ENCODE measurements at regions not wholly inside any gene's neighbourhood (a gene's known extent, or its start where the extent isn't known, plus 50 kb on each side); places are given as distances from the start of the nearest gene placed in this dataset.

DNA sequence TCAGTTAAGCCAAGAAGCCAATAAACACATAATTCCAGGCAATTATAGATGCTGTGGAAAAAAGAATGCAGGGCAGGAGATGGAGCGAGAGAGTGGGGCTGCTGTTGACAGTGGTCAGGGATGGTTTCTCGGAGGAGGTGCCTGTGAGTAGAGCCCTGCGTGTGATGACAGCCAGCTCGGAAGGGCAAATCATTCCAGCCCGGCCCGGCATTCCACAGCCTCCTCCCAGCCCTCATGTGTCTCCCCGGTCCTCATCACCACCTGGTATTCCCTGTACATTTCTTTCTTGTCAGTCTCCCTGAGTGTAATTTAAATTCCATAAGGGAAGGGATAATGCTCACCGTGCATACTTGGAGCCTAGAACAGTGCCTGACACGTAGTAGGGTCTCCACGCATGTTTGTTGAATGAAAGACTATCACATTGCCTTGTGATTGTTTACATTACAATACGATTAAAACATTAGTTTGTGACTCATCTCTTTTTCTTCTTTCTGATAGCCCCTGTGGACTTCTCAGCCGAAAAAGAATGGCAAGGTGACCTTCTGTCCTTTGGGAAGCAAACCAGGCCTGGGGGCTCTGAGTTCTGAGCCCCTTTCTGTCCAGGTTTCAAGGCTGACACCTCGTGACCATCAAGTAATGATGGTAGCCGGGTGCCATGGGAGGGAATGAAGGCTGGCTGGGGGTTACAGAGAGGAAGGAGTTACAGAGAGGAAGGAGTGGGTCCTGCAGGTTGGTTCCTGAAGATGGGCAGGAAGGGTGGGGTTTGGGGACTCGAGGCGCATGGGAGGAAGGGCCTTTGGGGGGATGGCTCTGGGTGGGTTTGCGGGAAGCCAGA is 379.5 kb upstream of the SULF2 start:
- no peaks in the 10 kb centered on the region for H3K36me3 Mint-ChIP-seq (ENCODE audit: low read depth)
- H3K27ac Mint-ChIP-seq, result no peak overlapping the region
- H3K4me1 Mint-ChIP-seq, result peaks cover 5% of the 10 kb centered on the region
- ATAC-seq (replicated peaks), result no peak
- H3K27me3 Mint-ChIP-seq, result peaks cover 16% of the 10 kb centered on the region
- H3K4me3 Mint-ChIP-seq, result no peak overlapping the region
- H3K9me3 Mint-ChIP-seq, result no peaks in the 10 kb centered on the region

DNA sequence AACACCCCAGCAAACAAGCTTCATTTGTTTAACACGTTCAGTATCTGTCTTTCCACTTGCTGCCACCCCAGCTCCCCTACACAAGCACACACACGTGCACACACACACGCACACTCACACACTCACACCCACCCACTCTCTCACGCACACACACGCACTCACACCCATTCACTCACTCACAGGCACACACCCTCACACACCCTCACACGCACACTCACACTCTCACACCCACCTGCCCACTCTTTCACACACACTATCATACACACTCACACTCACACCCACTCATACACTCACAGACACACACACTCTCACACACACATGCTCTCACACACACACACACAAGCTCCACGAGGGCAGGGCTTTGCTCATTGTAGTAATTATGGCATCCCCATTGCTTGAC is 378.8 kb upstream of the SULF2 start:
- Mint-ChIP-seq H3K27me3 (peaks cover 22% of the 10 kb centered on the region), H3K36me3 (ENCODE audit: low read depth) (no peaks in the 10 kb centered on the region), H3K27ac (no peak overlapping the region), H3K4me3 (no peak overlapping the region), H3K4me1 (peaks cover 5% of the 10 kb centered on the region), H3K9me3 (no peaks in the 10 kb centered on the region)
- no peak for ATAC-seq (replicated peaks)

DNA sequence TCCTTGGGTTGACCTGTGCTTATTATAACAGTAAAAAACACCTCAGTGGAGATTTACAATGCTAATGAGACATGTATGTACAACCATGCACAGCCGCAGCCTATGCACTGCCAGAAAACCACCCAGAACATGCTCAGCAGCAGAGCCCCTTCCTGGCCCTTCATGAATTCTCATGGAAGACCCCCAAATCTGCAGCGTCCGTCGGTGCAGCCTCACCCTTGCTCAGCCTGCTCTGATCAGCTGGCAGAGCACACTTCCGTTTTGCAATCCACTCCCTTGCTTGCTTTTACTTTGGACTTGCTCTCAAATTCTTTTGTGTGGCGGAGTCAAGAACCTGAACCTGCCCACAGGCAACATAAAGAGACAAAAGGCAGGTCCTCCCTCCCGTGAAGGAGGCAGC is 378.2 kb upstream of the SULF2 start:
- no peak overlapping the region for H3K4me3 Mint-ChIP-seq
- peaks cover 22% of the 10 kb centered on the region for H3K27me3 Mint-ChIP-seq
- no peaks in the 10 kb centered on the region for H3K9me3 Mint-ChIP-seq
- H3K4me1 Mint-ChIP-seq, result peaks cover 5% of the 10 kb centered on the region
- H3K27ac Mint-ChIP-seq, result no peak overlapping the region
- H3K36me3 Mint-ChIP-seq (ENCODE audit: low read depth), result no peaks in the 10 kb centered on the region
- no peak for ATAC-seq (replicated peaks)

DNA sequence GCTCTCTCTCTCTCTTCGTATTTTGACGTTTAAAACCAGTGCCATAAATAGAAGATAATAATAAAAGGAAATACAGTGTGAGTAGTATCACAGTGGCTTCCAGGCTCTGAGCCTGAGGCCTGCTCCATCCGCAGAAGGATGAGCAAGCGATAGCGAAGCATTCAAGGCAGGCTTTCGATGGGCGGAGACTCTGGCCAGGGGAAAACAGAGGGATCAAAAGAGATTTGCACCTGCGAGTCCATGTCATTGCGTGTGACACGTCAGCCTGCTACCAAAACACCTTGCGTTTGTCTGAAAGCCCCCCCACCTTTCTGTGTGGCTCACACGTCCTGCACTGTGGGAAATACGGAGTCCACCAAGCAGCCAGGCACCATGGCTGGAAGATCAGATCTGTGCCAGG is 377.3 kb upstream of the SULF2 start:
- Mint-ChIP-seq H3K4me3 (no peak overlapping the region), H3K36me3 (ENCODE audit: low read depth) (no peaks in the 10 kb centered on the region), H3K4me1 (peaks cover 5% of the 10 kb centered on the region), H3K9me3 (no peaks in the 10 kb centered on the region), H3K27me3 (peaks cover 25% of the 10 kb centered on the region), H3K27ac (no peak overlapping the region)
- ATAC-seq (replicated peaks), result no peak

DNA sequence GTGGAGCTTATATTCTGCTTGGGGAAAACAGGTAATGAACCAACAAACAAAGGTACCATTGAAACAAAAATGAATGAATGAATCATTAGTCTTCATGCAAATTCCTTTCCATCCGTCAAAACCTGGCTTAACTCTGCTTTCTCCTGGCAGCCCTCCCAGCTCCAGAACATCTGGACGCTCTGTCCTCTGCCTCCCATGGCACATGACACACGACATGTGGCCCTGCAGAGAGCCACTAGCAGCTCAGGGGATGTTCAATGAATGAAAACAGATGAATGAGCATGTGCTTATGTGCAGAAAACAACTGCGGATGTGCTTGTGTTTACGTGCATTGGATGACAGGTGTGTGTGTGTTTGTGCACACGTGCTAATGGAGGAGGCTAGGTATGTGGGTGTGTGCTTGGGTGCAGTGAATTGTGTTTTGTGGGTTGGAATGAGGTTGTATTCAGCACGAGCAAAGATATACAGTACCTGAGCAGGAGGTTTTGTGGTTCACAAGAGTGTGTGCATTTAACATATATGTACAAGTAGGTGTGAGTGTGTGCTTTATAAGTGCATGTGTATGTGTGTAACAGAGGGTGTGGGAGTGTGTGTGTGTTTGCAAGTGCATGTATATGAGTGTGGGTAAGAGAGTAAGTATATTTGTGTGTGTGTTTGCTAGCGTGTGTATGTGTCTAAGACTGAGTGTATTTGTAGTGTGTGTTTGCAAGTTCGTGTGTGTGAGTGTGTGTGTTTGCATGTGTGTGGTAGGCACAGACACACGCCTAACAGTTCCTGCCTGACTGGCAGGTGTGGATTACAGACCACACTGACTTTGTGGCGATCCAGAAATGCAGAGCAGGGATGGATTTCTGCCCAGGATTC is 374.1 kb upstream of the SULF2 start:
- peaks cover 9% of the 10 kb centered on the region for H3K4me1 Mint-ChIP-seq
- H3K27ac Mint-ChIP-seq, result no peak overlapping the region
- H3K4me3 Mint-ChIP-seq, result no peak overlapping the region
- H3K9me3 Mint-ChIP-seq, result peaks cover 8% of the 10 kb centered on the region
- no peaks in the 10 kb centered on the region for H3K36me3 Mint-ChIP-seq (ENCODE audit: low read depth)
- no peak for ATAC-seq (replicated peaks)
- H3K27me3 Mint-ChIP-seq, result peaks cover 28% of the 10 kb centered on the region

DNA sequence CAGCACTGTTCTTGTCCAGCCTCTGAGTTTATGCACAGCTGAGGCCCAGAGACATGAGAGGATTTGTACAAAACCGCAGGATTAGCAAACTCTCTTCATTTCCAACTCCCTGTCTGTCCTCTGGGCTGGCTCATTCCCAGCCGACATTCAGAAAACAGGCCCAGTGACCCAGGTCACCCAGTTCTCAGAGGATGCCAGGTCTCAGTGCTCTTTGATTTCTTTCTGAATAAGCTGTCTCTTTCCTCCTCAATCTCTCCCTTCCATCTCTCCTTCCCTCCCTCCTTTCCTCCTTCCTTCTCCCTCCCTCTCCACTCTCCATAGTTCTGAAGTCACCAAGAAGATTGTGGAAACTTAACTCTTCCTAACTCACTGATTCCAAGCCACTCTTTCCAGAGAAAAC is 372.7 kb upstream of the SULF2 start:
- no peaks in the 10 kb centered on the region for H3K36me3 Mint-ChIP-seq (ENCODE audit: low read depth)
- H3K4me1 Mint-ChIP-seq, result peaks cover 5% of the 10 kb centered on the region
- no peak overlapping the region for H3K27ac Mint-ChIP-seq
- no peak for ATAC-seq (replicated peaks)
- no peak overlapping the region for H3K4me3 Mint-ChIP-seq
- H3K9me3 Mint-ChIP-seq, result peaks cover 8% of the 10 kb centered on the region
- H3K27me3 Mint-ChIP-seq, result peaks cover 33% of the 10 kb centered on the region

DNA sequence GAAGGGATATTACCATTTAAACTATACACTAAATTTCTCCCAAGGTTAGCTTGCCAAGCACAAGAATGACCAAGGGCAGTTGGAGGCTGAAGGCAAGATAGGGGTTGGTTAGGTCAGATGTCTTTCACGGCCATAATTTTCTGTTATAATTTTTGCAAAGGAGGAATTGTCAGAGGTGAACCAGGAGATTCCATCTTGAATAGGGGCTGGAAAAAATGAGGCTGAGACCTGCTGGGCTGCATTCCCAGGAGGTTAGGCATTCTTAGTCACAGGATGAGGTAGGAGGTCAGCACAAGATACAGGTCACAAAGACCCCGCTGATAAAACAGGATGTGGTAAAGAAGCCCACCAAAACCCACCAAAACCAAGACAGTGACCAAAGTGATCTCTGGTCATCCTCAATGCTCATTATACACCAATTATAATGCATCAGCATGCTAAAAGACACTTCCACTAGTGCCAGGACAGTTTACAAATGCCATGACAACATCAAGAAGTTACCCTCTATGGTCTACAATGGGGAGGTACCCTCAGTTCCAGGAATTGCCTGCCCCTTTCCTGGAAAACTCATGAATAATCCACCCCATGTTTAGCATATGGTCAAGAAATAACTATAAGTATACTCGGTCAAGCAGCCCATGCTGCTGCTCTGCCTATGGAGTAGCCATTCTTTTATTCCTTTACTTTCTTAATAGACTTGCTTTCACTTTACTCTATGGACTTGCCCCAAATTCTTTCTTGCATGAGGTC is 371.8 kb upstream of the SULF2 start:
- Mint-ChIP-seq H3K27me3 (peaks cover 36% of the 10 kb centered on the region), H3K4me3 (no peak overlapping the region), H3K4me1 (peaks cover 5% of the 10 kb centered on the region), H3K9me3 (peaks cover 8% of the 10 kb centered on the region), H3K27ac (no peak overlapping the region), H3K36me3 (ENCODE audit: low read depth) (no peaks in the 10 kb centered on the region)
- no peak for ATAC-seq (replicated peaks)

DNA sequence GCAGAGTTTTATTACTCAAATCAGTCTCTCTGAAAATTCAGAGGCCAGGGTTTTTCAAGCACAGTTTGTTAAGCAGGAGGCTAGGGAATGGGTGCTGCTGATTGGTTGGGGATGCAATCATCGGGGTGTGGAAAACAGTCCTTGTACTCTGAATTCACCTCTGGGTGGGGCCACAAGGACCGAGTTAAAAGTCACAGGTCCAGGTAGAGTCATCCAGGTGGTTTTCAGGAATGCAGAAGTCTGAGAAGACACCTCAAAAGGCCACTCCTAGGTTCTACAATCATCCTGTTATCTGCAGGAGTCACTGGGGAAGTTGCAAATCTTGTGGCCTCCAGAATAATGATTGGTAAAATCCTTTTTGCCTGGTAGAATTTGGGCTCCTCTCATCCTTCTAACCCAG is 371.2 kb upstream of the SULF2 start:
- Mint-ChIP-seq H3K4me1 (peaks cover 5% of the 10 kb centered on the region), H3K9me3 (peaks cover 8% of the 10 kb centered on the region)

DNA sequence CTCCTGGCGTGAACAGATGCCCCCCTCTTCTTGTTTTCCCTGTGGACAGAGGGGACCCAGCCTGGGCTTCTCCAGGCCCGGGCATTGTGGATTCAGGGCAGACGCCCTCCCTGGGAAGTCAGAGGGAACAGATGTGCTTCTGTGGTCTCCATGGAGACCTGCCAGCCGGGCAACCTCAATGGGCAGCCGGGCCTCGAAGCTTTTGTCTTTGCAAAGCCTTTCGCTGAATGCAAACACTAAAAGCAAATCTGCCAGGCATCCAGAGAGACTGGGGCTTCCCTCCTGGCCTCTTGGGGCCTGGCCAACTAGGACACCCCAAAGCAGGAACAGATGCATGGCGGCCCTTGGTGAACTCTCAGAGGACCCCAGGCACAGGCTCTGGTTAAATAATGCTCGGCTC is 370.0 kb upstream of the SULF2 start:
- no peak overlapping the region for H3K27ac Mint-ChIP-seq
- peaks cover 5% of the 10 kb centered on the region for H3K4me1 Mint-ChIP-seq
- no peak for ATAC-seq (replicated peaks)
- peaks cover 8% of the 10 kb centered on the region for H3K9me3 Mint-ChIP-seq
- H3K4me3 Mint-ChIP-seq, result no peak overlapping the region
- H3K36me3 Mint-ChIP-seq (ENCODE audit: low read depth), result no peaks in the 10 kb centered on the region
- peaks cover 32% of the 10 kb centered on the region for H3K27me3 Mint-ChIP-seq

More for the DNA sequence above, 371.2 kb upstream of the SULF2 start:
- Mint-ChIP-seq H3K36me3 (ENCODE audit: low read depth) (no peaks in the 10 kb centered on the region), H3K27me3 (peaks cover 36% of the 10 kb centered on the region), H3K4me3 (no peak overlapping the region), H3K27ac (no peak overlapping the region)
- no peak for ATAC-seq (replicated peaks)

DNA sequence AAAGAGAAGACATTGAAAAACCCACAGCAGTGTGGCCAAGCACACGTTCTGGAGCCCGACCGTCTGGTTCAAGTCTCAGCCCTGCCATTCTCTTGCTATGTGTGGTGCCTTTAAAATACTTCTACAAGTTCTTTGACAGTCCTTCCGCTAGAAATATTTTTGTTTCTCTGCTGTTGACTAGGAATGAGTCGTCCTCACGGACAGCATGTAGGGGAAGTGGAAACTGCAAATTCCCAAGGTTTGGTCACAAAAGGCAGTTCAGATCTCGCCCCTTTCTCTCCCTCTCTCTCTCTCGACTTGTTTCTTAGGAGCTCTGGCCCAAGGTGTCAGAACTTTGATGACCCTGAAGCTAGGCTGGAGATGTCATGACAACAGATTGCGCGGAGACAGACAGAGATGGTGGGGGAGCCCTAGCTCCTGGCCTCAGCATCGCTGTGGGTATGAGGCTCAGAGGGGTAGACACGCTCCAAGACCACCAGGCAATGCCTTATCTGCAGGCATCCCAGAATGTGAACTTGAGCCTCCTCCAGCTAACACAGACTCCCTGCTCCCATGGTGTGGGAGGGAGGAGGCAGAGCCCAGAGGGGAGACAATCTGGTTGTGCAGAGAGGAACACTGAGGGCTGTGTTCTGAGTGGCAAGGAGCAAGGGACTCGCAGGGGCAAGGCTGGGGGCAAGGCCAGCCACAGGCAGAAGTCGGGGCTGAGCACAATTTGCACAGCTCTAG is 368.9 kb upstream of the SULF2 start:
- ATAC-seq (replicated peaks), result no peak
- H3K4me3 Mint-ChIP-seq, result no peak overlapping the region
- peaks cover 8% of the 10 kb centered on the region for H3K9me3 Mint-ChIP-seq
- no peaks in the 10 kb centered on the region for H3K36me3 Mint-ChIP-seq (ENCODE audit: low read depth)
- H3K27me3 Mint-ChIP-seq, result peaks cover 26% of the 10 kb centered on the region
- peaks cover 5% of the 10 kb centered on the region for H3K4me1 Mint-ChIP-seq
- H3K27ac Mint-ChIP-seq, result no peak overlapping the region

DNA sequence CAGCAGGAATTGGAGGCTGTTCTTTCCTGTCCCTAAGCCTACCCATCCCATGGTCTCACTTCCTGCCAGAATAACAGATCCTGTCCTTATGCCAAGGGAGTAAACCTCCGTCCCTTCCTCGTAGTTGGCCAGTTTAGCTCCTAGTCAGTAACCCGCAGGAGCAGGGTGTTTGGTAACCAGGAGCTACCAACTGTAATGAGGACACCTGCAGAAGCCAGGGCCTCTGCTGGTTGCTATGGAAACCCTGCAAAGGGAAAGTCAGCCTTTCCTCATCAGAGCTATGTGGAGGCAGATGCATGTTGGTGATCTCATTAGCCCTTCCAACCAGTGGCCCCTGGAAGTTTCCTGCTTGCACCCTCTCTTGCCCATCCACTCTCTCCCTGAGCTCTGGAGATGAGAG is 368.2 kb upstream of the SULF2 start:
- no peaks in the 10 kb centered on the region for H3K36me3 Mint-ChIP-seq (ENCODE audit: low read depth)
- H3K27me3 Mint-ChIP-seq, result peaks cover 26% of the 10 kb centered on the region
- peaks cover 5% of the 10 kb centered on the region for H3K4me1 Mint-ChIP-seq
- H3K4me3 Mint-ChIP-seq, result no peak overlapping the region
- no peak for ATAC-seq (replicated peaks)
- peaks cover 8% of the 10 kb centered on the region for H3K9me3 Mint-ChIP-seq
- no peak overlapping the region for H3K27ac Mint-ChIP-seq

DNA sequence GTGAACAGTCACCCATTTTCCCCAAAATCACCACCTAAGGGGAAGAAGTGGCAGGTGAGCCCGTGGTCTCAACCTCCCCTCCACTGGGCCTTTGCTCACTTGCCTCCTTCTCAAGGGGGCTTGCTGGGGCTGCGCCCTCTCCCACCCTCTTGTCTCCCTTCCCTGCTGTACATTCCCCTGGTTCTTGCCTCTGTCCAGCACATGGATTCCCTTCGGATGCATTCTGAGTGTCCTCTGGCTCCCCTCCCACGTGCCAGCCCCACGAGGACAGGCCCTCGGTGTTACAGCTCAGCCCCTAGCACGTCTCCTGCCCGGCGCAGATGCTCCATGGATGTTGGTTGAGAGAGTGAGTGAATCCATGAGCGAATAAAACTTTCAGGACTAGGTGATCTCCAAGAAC is 367.8 kb upstream of the SULF2 start:
- Mint-ChIP-seq H3K9me3 (peaks cover 8% of the 10 kb centered on the region), H3K4me1 (peaks cover 5% of the 10 kb centered on the region), H3K4me3 (no peak overlapping the region), H3K27ac (no peak overlapping the region), H3K36me3 (ENCODE audit: low read depth) (no peaks in the 10 kb centered on the region), H3K27me3 (peaks cover 24% of the 10 kb centered on the region)
- no peak for ATAC-seq (replicated peaks)

DNA sequence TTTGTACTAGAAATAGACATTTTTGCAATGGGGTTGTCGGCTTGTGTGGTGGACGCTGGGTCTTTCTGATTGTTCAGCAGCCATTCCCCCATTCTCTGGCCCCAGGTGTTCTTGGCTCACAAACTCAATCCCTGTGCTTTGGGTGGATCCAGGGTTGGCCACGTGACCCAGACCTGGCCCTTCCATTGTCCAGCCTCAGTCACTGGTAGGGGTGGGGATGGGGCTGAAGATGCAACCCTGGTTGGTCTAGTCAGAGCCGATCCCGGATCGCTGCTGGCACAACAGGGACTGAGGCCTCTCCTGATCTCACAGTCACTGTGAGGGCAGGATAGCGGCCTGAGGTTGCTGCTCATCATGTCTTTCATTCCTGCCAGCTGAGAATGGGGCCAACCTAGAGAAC is 365.3 kb upstream of the SULF2 start:
- peaks cover 5% of the 10 kb centered on the region for H3K4me1 Mint-ChIP-seq
- no peak for ATAC-seq (replicated peaks)

DNA sequence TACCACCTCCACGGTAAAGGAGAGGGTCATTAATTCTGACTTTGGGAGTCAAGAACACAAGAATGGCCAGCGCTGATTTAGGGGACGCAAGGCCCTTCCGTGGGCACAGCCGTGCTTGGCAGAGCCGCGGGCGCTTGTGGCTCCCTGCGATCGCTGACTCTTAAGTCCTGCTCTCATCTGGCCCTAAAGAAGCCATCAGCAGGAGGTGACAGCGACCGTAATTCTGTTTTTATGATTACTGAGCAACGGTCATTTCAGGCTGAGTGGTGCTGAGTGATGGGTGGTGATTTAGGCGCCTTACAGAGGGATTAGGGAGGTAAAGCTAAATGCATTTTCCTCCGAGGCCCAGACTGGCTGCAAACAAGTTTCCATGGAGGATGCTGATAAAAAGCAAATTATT is 364.6 kb upstream of the SULF2 start:
- H3K36me3 Mint-ChIP-seq (ENCODE audit: low read depth), result no peaks in the 10 kb centered on the region
- no peak for ATAC-seq (replicated peaks)
- no peak overlapping the region for H3K27ac Mint-ChIP-seq
- H3K4me3 Mint-ChIP-seq, result no peak overlapping the region
- peaks cover 5% of the 10 kb centered on the region for H3K4me1 Mint-ChIP-seq
- H3K9me3 Mint-ChIP-seq, result peaks cover 4% of the 10 kb centered on the region
- H3K27me3 Mint-ChIP-seq, result peaks cover 27% of the 10 kb centered on the region

More for the DNA sequence above, 365.3 kb upstream of the SULF2 start:
- H3K4me3 Mint-ChIP-seq, result no peak overlapping the region
- peaks cover 5% of the 10 kb centered on the region for H3K9me3 Mint-ChIP-seq
- no peak overlapping the region for H3K27ac Mint-ChIP-seq
- peaks cover 28% of the 10 kb centered on the region for H3K27me3 Mint-ChIP-seq
- no peaks in the 10 kb centered on the region for H3K36me3 Mint-ChIP-seq (ENCODE audit: low read depth)

All from activated T-helper 17 cell treated with anti-CD3 and anti-CD28 coated beads, Interleukin-2, amount 50 U/mL, for 72 hours (primary cell).